Neuronal stem cell (in vitro differentiated cells): ENCODE measurements at regions not wholly inside any gene's neighbourhood (a gene's known extent, or its start where the extent isn't known, plus 50 kb on each side); places are given as distances from the start of the nearest gene placed in this dataset. TPM values are rescaled to one million over a fixed set of nuclear protein-coding genes. Genes with fewer than 3 reads are reported as not detected.
"Not testable (repeated sequence)": the region's sequence is repeated elsewhere in the genome, so short reads cannot be mapped to it uniquely, and the experiment has no call there.

ENCODE experiments used
- DNase-seq: peaks from one replicate; pipeline ENCODE4 v3.0.0-alpha.2; 2013; ENCODE audit warnings: low spot score
- H2AFZ ChIP-seq: one replicate; pipeline ENCODE4 v1.6.1; 2013; ENCODE audit warnings: mild to moderate bottlenecking, low read length, inconsistent platforms
- H2AK5ac ChIP-seq: 2 replicates; pipeline ENCODE4 v1.6.1; 2013; ENCODE audit warnings: low read depth, mild to moderate bottlenecking, inconsistent platforms, low read length, moderate library complexity, mixed read lengths
- H2BK120ac ChIP-seq: 2 replicates; pipeline ENCODE4 v1.6.1; 2013; ENCODE audit warnings: low read depth, mild to moderate bottlenecking, inconsistent platforms, low read length, moderate library complexity, mixed read lengths
- H2BK12ac ChIP-seq: one replicate; pipeline ENCODE4 v1.6.1; 2013; ENCODE audit warnings: low read length, inconsistent platforms
- H2BK15ac ChIP-seq: 2 replicates; pipeline ENCODE4 v1.6.1; 2013; ENCODE audit warnings: mild to moderate bottlenecking, low read length, inconsistent platforms, mixed read lengths
- H2BK5ac ChIP-seq: one replicate; pipeline ENCODE4 v1.6.1; 2013; ENCODE audit warnings: inconsistent platforms, mild to moderate bottlenecking, low read length, moderate library complexity
- H3K14ac ChIP-seq: one replicate; pipeline ENCODE4 v1.6.1; 2013; ENCODE audit warnings: low read length, inconsistent platforms
- H3K18ac ChIP-seq: 2 replicates; pipeline ENCODE4 v1.6.1; 2013; ENCODE audit warnings: low read length, inconsistent platforms
- H3K23ac ChIP-seq: 2 replicates; pipeline ENCODE4 v1.6.1; 2013; ENCODE audit warnings: low read depth, mild to moderate bottlenecking, mixed read lengths, low read length, inconsistent platforms; ENCODE audit not compliant: poor library complexity
- H3K27ac ChIP-seq: replicated peaks from 3 replicates; pipeline ENCODE4 v1.5.1; 2013; ENCODE audit warnings: low read length, inconsistent platforms
- H3K27me3 ChIP-seq, 3 experiments: 2 replicates each; pipeline ENCODE4 v1.6.1; 2013; ENCODE audit warnings: low read length in 3 of 3, mild to moderate bottlenecking in 2 of 3, inconsistent platforms in 1 of 3, low read depth in 1 of 3, mixed read lengths in 1 of 3, moderate library complexity in 1 of 3; ENCODE audit not compliant: control insufficient read depth in 3 of 3, insufficient read depth in 3 of 3
- H3K36me3 ChIP-seq, 2 donors: replicated peaks in 1 of 2; 2 replicates each; pipeline ENCODE4 v1.6.1; 2013; ENCODE audit warnings: low read length in 2 of 2; ENCODE audit not compliant: control insufficient read depth in 2 of 2, insufficient read depth in 2 of 2
- H3K4ac ChIP-seq: 2 replicates; pipeline ENCODE4 v1.6.1; 2013; ENCODE audit warnings: inconsistent platforms, mild to moderate bottlenecking, low read length, moderate library complexity
- H3K4me1 ChIP-seq, 2 donors: 1 replicate in 1 of 2; 2 replicates in 1 of 2; pipeline ENCODE4 v1.6.1; 2013; ENCODE audit warnings: low read length in 2 of 2, low read depth in 1 of 2; ENCODE audit not compliant: control insufficient read depth in 2 of 2, insufficient read depth in 1 of 2
- H3K4me2 ChIP-seq: one replicate; pipeline ENCODE4 v1.6.1; 2013; ENCODE audit warnings: mild to moderate bottlenecking, low read length, inconsistent platforms; ENCODE audit not compliant: insufficient read depth, poor library complexity, severe bottlenecking
- H3K4me3 ChIP-seq, 2 donors: 2 replicates each; pipeline ENCODE4 v1.5.1; 2013; ENCODE audit warnings: low read length in 2 of 2, mild to moderate bottlenecking in 2 of 2, inconsistent platforms in 1 of 2, moderate library complexity in 1 of 2
- H3K79me1 ChIP-seq: one replicate; pipeline ENCODE4 v1.6.1; 2013; ENCODE audit warnings: low read depth, mild to moderate bottlenecking, inconsistent platforms, low read length, moderate library complexity
- H3K9ac ChIP-seq: one replicate; pipeline ENCODE4 v1.6.1; 2013; ENCODE audit warnings: mild to moderate bottlenecking, low read depth, low read length, inconsistent platforms; ENCODE audit not compliant: poor library complexity
- H3K9me3 ChIP-seq, 2 donors: replicated peaks in 1 of 2; 2 replicates each; pipeline versions ENCODE3 to v1.6.1; 2013; ENCODE audit warnings: low read length in 2 of 2, mild to moderate bottlenecking in 2 of 2, inconsistent platforms in 1 of 2, low read depth in 1 of 2, mixed read lengths in 1 of 2, moderate library complexity in 1 of 2; ENCODE audit not compliant: control insufficient read depth in 2 of 2, insufficient read depth in 1 of 2
- H4K8ac ChIP-seq: one replicate; pipeline ENCODE4 v1.6.1; 2013; ENCODE audit warnings: low read depth, mild to moderate bottlenecking, inconsistent platforms, low read length, moderate library complexity
- H4K91ac ChIP-seq: one replicate; pipeline ENCODE4 v1.6.1; 2013; ENCODE audit warnings: low read length, low read depth, mild to moderate bottlenecking, inconsistent platforms; ENCODE audit not compliant: poor library complexity
- WGBS, 2 donors: extraction: QIAGEN DNeasy Blood & Tissue Kit; methylation state at CpG; one replicate each; pipeline ENCODE4 v1.1.7; 2013; ENCODE audit warnings: missing lambda C conversion rate in 2 of 2, mixed read lengths in 1 of 2; ENCODE audit not compliant: insufficient read length in 2 of 2, insufficient replicate concordance in 1 of 2; ENCODE audit errors: extremely low coverage in 2 of 2; 5-methylcytosine and 5-hydroxymethylcytosine counted together
- small RNA-seq: library from polyadenylated mRNA; stranded (forward); fragments of <200 nt; extraction: miRNeasy Mini kit (QIAGEN cat#:217004); gene quantifications from one replicate; pipeline ENCODE3, GENCODE V24; 2013; ENCODE audit not compliant: insufficient read depth

DNA sequence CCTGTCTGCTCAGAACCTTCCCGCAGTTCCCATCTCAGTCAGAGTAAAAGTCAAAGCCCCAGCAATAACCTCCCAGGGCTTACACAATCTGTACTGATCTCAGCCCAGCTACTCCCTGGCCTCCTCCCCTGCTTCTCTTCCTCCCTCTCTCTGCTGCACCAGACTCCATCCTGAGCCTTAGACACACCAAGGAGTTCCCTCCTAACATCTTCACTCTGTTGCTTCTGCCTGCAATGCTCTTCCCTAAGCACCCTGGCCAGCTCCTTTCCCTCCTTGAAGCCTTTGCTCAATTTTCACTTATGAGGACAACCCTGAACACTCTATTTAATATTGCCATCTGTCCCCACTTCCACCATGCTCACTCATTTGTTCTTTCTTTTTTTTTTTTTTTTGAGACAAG, 173.7 kb upstream of the POTED start:
- not testable (repeated sequence) for H3K4me3 ChIP-seq, H3K4me1 ChIP-seq, H4K91ac ChIP-seq, H3K4ac ChIP-seq, H3K14ac ChIP-seq, H2BK120ac ChIP-seq, DNase-seq, H3K23ac ChIP-seq, H3K79me1 ChIP-seq, H2AK5ac ChIP-seq, H3K27ac ChIP-seq, H2BK12ac ChIP-seq, H3K27me3 ChIP-seq, H3K36me3 ChIP-seq, H2BK5ac ChIP-seq, H3K9ac ChIP-seq, H4K8ac ChIP-seq, H3K4me2 ChIP-seq, H2BK15ac ChIP-seq, H3K9me3 ChIP-seq, H2AFZ ChIP-seq, H3K18ac ChIP-seq
- no CpG with 5 or more reads among the region's 1 CpG for WGBS, 2 donors

DNA sequence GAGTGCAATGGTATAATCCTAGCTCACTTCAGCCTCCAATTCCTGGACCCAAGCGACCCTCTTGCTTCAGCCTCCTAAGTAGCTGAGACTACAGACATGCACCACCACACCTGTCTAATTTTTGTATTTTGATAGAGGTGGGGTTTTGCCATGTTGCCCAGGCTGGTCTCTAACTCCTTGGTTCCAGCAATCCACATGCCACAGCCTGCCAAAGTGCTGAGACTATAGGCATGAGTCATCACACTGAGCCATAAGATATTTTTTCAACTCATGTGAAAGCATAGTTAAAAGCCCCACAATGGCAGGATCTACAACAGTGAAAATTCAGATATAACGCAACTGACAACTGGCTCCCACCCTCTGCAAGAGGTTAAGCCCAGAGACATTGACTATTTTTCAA, 161.8 kb upstream of the POTED start:
- DNase-seq, H2AFZ ChIP-seq, H3K9ac ChIP-seq, H3K18ac ChIP-seq, H3K4me2 ChIP-seq, H3K9me3 ChIP-seq, H3K14ac ChIP-seq, H3K4ac ChIP-seq, H3K27me3 ChIP-seq, H3K23ac ChIP-seq, H4K8ac ChIP-seq, H3K4me3 ChIP-seq, H3K36me3 ChIP-seq, H2AK5ac ChIP-seq, H2BK12ac ChIP-seq, H3K4me1 ChIP-seq, H3K27ac ChIP-seq, H2BK15ac ChIP-seq, H3K79me1 ChIP-seq, H2BK5ac ChIP-seq, H4K91ac ChIP-seq, H2BK120ac ChIP-seq: not testable (repeated sequence)
- no CpG with 5 or more reads among the region's 2 CpGs for WGBS, 2 donors

DNA sequence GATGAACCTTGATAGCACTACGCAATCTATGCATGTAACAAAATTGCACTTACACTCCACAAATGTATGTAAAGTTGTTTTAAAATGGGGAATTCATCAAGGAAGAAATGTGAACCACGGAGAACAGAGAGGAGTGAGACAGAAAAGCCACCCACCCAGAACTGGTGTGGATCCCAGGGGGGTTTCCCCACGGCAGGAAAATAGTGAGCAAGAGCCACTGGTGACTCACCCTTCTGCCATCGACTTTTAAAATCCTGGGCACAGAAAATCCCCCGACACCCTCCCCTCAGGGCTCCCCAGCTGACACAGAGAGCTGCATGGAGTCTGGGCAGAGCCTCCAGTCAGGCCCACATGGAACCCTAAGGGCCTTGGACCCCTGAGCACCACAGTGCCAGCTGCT, 146.0 kb upstream of the POTED start:
- not testable (repeated sequence) for H2BK15ac ChIP-seq, DNase-seq, H2BK12ac ChIP-seq, H3K4me2 ChIP-seq, H3K23ac ChIP-seq, H3K27me3 ChIP-seq, H3K9ac ChIP-seq, H3K36me3 ChIP-seq, H3K4me3 ChIP-seq, H3K9me3 ChIP-seq, H3K27ac ChIP-seq, H3K18ac ChIP-seq, H3K4ac ChIP-seq, H3K79me1 ChIP-seq, H3K4me1 ChIP-seq, H3K14ac ChIP-seq, H2AK5ac ChIP-seq, H2BK5ac ChIP-seq, H4K8ac ChIP-seq, H2AFZ ChIP-seq, H4K91ac ChIP-seq, H2BK120ac ChIP-seq
- WGBS, 2 donors, result no CpG with 5 or more reads among the region's 5 CpGs

Small RNAs in the stretch of these regions (small RNA-seq; reads per million reads assigned to genes)
- not detected for gene MIR3156-3
